D721Med (cell line): ENCODE measurements at regions not wholly inside any gene's neighbourhood (a gene's known extent, or its start where the extent isn't known, plus 50 kb on each side); places are given as distances from the start of the nearest gene placed in this dataset.

Experiments used
- DNase-seq: peaks from one replicate; pipeline ENCODE4 v3.0.0; 2011; ENCODE audit warnings: low spot score; ENCODE audit not compliant: insufficient read length
- FAIRE-seq: peaks from 2 replicates; lab custom pipeline; 2011; peaks lifted over from hg19 to GRCh38; lab: Jason Lieb, UNC
- CTCF ChIP-seq: IDR thresholded peaks from 2 replicates; pipeline ENCODE4 v1.5.1; 2012; ENCODE audit warnings: mild to moderate bottlenecking, control low read depth; ENCODE audit not compliant: insufficient read depth; ENCODE audit errors: missing control alignments

- FAIRE-seq: no peak
- no peak for DNase-seq
- no peak for TF ChIP-seq CTCF
These were observed 145.6 kb downstream of the ATP23 start for GRCh38 chr12:58086930-58087329.

GRCh38 chr12:58087423-58088127 lies 146.2 kb downstream of the ATP23 start:
- FAIRE-seq: no peak
- TF ChIP-seq CTCF: no peak
- no peak for DNase-seq

- no peak for TF ChIP-seq CTCF
- FAIRE-seq (no peak), DNase-seq (no peak)
These were observed 148.2 kb downstream of the ATP23 start for GRCh38 chr12:58089588-58089987.

- no peak for DNase-seq
These were observed 149.3 kb downstream of the ATP23 start for GRCh38 chr12:58090685-58091084.

GRCh38 chr12:58095002-58095401 lies 153.6 kb downstream of the ATP23 start:
- FAIRE-seq (no peak), DNase-seq (no peak)
- no peak for TF ChIP-seq CTCF

More at GRCh38 chr12:58090685-58091084, 149.3 kb downstream of the ATP23 start:
- FAIRE-seq: no peak
- no peak for TF ChIP-seq CTCF

- FAIRE-seq: no peak
- TF ChIP-seq CTCF: no peak
- DNase-seq: no peak
These were observed 156.4 kb downstream of the ATP23 start for GRCh38 chr12:58097741-58098140.

- no peak for DNase-seq
- TF ChIP-seq CTCF: no peak
- FAIRE-seq: no peak
These were observed 158.1 kb downstream of the ATP23 start for GRCh38 chr12:58099476-58099875.
